ENCODE measurements at regions not wholly inside any gene's neighbourhood (a gene's known extent, or its start where the extent isn't known, plus 50 kb on each side); places are given as distances from the start of the nearest gene placed in this dataset.

DNA sequence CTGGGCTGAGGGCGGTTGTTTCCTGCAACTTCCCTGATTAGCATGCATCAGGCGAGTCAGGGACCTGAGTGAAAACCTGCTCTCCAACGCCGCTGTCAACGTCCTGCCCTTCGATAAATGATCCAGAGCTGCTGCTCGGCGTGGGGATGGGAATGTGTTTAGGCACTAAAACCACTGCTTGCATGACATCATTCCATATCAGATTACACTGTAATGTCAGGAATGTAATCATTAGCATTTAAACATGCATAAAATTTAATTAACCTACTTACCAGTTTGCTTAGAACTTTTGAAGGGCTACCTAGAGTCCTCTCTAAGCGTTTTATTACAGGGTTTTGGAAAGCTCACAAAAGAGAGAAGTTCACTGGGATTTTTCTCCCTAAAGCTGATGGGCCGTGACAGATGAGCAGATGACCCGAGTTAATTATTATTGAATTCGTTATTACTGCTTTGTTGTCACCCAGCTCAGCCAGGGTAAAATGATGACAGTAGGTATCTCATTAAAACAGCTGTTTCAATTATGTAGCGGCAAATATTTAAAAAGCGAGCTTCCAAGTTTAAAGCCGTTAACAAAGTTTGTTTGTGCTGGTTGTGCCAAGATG is 685.6 kb upstream of the SALL3 start:
- Histone ChIP-seq H3K36me3 (replicated peaks in 1 of 2; ENCODE audit: control insufficient read depth in 1 of 2, insufficient read depth in 2 of 2, low read length in 2 of 2) (no peaks in the 10 kb centered on the region), H3K79me2 (ENCODE audit: insufficient read depth, low read length) (no peaks in the 10 kb centered on the region), H3K27ac (ENCODE audit: low read depth in 1 of 2, low read length in 2 of 2) (no peak overlapping the region), H2AFZ (ENCODE audit: insufficient read depth, low read depth, low read length, poor library complexity, severe bottlenecking) (no peak overlapping the region), H3K27me3 (ENCODE audit: control insufficient read depth in 2 of 2, insufficient read depth in 2 of 2, low read length in 2 of 2) (no peaks in the 10 kb centered on the region), H3K4me2 (replicated peaks; ENCODE audit: extremely low read depth, low read length, poor library complexity, severe bottlenecking) (no peak overlapping the region), H3K9me3 (replicated peaks in 1 of 2; ENCODE audit: control insufficient read depth in 1 of 2, insufficient read depth in 1 of 2, low read length in 2 of 2) (peaks cover 0 to 5% of the 10 kb centered on the region in 2 donors), H3K9ac (ENCODE audit: insufficient read depth, low read length, poor library complexity, severe bottlenecking) (no peak overlapping the region), H4K20me1 (ENCODE audit: insufficient read depth, low read length) (no peaks in the 10 kb centered on the region), H3K4me3 (replicated peaks in 1 of 3; ENCODE audit: low read depth in 2 of 3, low read length in 3 of 3) (no peak overlapping the region), H3K4me1 (ENCODE audit: control insufficient read depth in 1 of 2, insufficient read depth in 2 of 2, low read length in 2 of 2) (no peaks in the 10 kb centered on the region)
- Mint-ChIP-seq H3K27me3 (ENCODE audit: low read depth in 3 of 3) (peaks cover 0 to 2% (median 2%) of the 10 kb centered on the region in 3 donors), H3K9me3 (peaks cover 0 to 4% (median 2%) of the 10 kb centered on the region in 7 donors), H3K4me3 (no peak overlapping the region), H3K36me3 (no peaks in the 10 kb centered on the region), H3K4me1 (no peaks in the 10 kb centered on the region), H3K27ac (no peak overlapping the region)
- no peak for DNase-seq
- TF ChIP-seq, protein P1, sequence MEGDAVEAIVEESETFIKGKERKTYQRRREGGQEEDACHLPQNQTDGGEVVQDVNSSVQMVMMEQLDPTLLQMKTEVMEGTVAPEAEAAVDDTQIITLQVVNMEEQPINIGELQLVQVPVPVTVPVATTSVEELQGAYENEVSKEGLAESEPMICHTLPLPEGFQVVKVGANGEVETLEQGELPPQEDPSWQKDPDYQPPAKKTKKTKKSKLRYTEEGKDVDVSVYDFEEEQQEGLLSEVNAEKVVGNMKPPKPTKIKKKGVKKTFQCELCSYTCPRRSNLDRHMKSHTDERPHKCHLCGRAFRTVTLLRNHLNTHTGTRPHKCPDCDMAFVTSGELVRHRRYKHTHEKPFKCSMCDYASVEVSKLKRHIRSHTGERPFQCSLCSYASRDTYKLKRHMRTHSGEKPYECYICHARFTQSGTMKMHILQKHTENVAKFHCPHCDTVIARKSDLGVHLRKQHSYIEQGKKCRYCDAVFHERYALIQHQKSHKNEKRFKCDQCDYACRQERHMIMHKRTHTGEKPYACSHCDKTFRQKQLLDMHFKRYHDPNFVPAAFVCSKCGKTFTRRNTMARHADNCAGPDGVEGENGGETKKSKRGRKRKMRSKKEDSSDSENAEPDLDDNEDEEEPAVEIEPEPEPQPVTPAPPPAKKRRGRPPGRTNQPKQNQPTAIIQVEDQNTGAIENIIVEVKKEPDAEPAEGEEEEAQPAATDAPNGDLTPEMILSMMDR (IDR thresholded peaks at IDR 0.05): no peak
- 87% methylated on average over 9 of the region's 15 CpGs for WGBS (ENCODE audit: insufficient coverage)
- intact Hi-C loops (cut with micrococcal nuclease): no loop called here

DNA sequence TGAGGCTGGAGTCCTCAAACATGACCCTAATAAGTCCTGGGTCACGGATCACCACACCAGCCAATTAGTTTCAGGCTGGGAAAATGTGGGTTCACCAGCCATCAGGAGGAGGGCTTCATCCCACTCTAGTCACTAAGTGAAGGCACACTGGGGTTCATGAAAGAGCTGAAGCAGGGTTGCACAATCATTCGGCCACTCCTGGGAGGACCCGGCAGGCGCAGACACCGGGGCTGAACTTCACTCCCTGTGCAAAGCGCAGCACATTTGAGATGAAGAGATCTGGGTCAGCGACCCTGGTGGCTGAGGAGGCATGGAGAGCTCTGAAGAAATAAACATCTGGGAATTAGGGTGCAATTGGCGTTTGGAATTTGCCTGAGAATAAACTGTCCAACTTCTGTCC is 684.4 kb upstream of the SALL3 start:
- Histone ChIP-seq H3K4me3 (replicated peaks in 1 of 3; ENCODE audit: low read depth in 2 of 3, low read length in 3 of 3) (no peak overlapping the region), H3K9ac (ENCODE audit: insufficient read depth, low read length, poor library complexity, severe bottlenecking) (no peak overlapping the region), H3K27me3 (ENCODE audit: control insufficient read depth in 2 of 2, insufficient read depth in 2 of 2, low read length in 2 of 2) (no peaks in the 10 kb centered on the region), H3K79me2 (ENCODE audit: insufficient read depth, low read length) (no peaks in the 10 kb centered on the region), H3K4me1 (ENCODE audit: control insufficient read depth in 1 of 2, insufficient read depth in 2 of 2, low read length in 2 of 2) (no peaks in the 10 kb centered on the region), H2AFZ (ENCODE audit: insufficient read depth, low read depth, low read length, poor library complexity, severe bottlenecking) (no peak overlapping the region), H3K27ac (ENCODE audit: low read depth in 1 of 2, low read length in 2 of 2) (no peak overlapping the region), H3K4me2 (replicated peaks; ENCODE audit: extremely low read depth, low read length, poor library complexity, severe bottlenecking) (no peak overlapping the region), H3K36me3 (replicated peaks in 1 of 2; ENCODE audit: control insufficient read depth in 1 of 2, insufficient read depth in 2 of 2, low read length in 2 of 2) (no peaks in the 10 kb centered on the region), H4K20me1 (ENCODE audit: insufficient read depth, low read length) (no peaks in the 10 kb centered on the region), H3K9me3 (replicated peaks in 1 of 2; ENCODE audit: control insufficient read depth in 1 of 2, insufficient read depth in 1 of 2, low read length in 2 of 2) (peaks cover 0 to 5% of the 10 kb centered on the region in 2 donors)
- no peaks in the 10 kb centered on the region for H3K4me1 Mint-ChIP-seq
- 98% methylated on average over 6 of the region's 8 CpGs for WGBS (ENCODE audit: insufficient coverage)
- H3K36me3 Mint-ChIP-seq: no peaks in the 10 kb centered on the region
- intact Hi-C loops (cut with micrococcal nuclease): no loop called here
- no peak for DNase-seq
- H3K9me3 Mint-ChIP-seq: peaks cover 0 to 4% (median 2%) of the 10 kb centered on the region in 7 donors
- H3K27me3 Mint-ChIP-seq (ENCODE audit: low read depth in 3 of 3): peaks cover 0 to 2% (median 0%) of the 10 kb centered on the region in 3 donors
- no peak overlapping the region for H3K4me3 Mint-ChIP-seq
- TF ChIP-seq, protein P1 (IDR thresholded peaks at IDR 0.05): no peak
- H3K27ac Mint-ChIP-seq: no peak overlapping the region
